ENCODE measurements at regions not wholly inside any gene's neighbourhood (a gene's known extent, or its start where the extent isn't known, plus 50 kb on each side); places are given as distances from the start of the nearest gene placed in this dataset.

GRCh38 chr17:33838281-33838680, 416.8 kb upstream of the CCL2 start:
- no peak for TF ChIP-seq TAF1 (IDR thresholded peaks at IDR 0.05; ENCODE audit: low read depth)
- TF ChIP-seq, protein P1, sequence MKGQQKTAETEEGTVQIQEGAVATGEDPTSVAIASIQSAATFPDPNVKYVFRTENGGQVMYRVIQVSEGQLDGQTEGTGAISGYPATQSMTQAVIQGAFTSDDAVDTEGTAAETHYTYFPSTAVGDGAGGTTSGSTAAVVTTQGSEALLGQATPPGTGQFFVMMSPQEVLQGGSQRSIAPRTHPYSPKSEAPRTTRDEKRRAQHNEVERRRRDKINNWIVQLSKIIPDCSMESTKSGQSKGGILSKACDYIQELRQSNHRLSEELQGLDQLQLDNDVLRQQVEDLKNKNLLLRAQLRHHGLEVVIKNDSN (IDR thresholded peaks at IDR 0.05) = no peak
- TF ChIP-seq FOXM1 (IDR thresholded peaks at IDR 0.05; ENCODE audit: borderline replicate concordance, low read depth) = no peak
- TF ChIP-seq, protein P2, sequence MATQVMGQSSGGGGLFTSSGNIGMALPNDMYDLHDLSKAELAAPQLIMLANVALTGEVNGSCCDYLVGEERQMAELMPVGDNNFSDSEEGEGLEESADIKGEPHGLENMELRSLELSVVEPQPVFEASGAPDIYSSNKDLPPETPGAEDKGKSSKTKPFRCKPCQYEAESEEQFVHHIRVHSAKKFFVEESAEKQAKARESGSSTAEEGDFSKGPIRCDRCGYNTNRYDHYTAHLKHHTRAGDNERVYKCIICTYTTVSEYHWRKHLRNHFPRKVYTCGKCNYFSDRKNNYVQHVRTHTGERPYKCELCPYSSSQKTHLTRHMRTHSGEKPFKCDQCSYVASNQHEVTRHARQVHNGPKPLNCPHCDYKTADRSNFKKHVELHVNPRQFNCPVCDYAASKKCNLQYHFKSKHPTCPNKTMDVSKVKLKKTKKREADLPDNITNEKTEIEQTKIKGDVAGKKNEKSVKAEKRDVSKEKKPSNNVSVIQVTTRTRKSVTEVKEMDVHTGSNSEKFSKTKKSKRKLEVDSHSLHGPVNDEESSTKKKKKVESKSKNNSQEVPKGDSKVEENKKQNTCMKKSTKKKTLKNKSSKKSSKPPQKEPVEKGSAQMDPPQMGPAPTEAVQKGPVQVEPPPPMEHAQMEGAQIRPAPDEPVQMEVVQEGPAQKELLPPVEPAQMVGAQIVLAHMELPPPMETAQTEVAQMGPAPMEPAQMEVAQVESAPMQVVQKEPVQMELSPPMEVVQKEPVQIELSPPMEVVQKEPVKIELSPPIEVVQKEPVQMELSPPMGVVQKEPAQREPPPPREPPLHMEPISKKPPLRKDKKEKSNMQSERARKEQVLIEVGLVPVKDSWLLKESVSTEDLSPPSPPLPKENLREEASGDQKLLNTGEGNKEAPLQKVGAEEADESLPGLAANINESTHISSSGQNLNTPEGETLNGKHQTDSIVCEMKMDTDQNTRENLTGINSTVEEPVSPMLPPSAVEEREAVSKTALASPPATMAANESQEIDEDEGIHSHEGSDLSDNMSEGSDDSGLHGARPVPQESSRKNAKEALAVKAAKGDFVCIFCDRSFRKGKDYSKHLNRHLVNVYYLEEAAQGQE (IDR thresholded peaks at IDR 0.05; ENCODE audit: low read depth) = no peak
- TF ChIP-seq, protein P3, sequence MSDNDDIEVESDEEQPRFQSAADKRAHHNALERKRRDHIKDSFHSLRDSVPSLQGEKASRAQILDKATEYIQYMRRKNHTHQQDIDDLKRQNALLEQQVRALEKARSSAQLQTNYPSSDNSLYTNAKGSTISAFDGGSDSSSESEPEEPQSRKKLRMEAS (IDR thresholded peaks at IDR 0.05) = no peak
- TF ChIP-seq CREB1 (IDR thresholded peaks at IDR 0.05; ENCODE audit: low read depth) = no peak
- TF ChIP-seq TEAD4 (IDR thresholded peaks at IDR 0.05) = no peak
- no peak for TF ChIP-seq NFIC (IDR thresholded peaks at IDR 0.05)
- TF ChIP-seq EP300 (IDR thresholded peaks at IDR 0.05; ENCODE audit: borderline replicate concordance) = no peak
- TF ChIP-seq CEBPB (IDR thresholded peaks at IDR 0.05) = no peak
- TF ChIP-seq TCF12 (IDR thresholded peaks at IDR 0.05; ENCODE audit: low read depth) = no peak
- TF ChIP-seq EGR1 (IDR thresholded peaks at IDR 0.05) = no peak
- no peak for TF ChIP-seq YY1 (IDR thresholded peaks at IDR 0.05; ENCODE audit: low read depth)
- no peak for TF ChIP-seq ZBTB7A (IDR thresholded peaks at IDR 0.05; ENCODE audit: low read depth)
- no peak for TF ChIP-seq RAD21 (IDR thresholded peaks at IDR 0.05; ENCODE audit: low read depth)

DNA sequence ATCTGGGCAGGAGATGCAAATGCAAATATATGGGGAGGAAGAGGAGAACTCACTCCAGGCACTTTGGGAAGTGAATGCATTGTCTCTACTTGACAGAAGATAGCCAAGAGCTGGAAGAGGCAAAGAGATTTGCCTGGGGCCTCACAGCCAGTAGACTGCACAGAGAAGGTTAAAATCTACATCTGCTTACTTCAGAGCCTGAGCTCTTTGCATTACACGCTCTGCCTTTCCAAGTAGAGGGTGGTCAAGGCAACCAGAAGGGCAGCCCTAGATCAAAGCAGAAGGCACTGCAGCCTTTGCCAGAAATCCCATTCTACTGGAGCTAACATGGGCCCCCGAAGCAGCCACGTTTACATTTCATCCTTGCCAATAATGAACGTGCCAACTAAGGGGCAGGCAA, 407.2 kb upstream of the CCL2 start:
- TF ChIP-seq, protein P2 (IDR thresholded peaks at IDR 0.05; ENCODE audit: low read depth) = no peak
- TF ChIP-seq, protein P1 (IDR thresholded peaks at IDR 0.05) = no peak
- TF ChIP-seq, protein P3 (IDR thresholded peaks at IDR 0.05) = no peak
- TF ChIP-seq EP300 (IDR thresholded peaks at IDR 0.05; ENCODE audit: borderline replicate concordance) = no peak
- TF ChIP-seq TAF1 (IDR thresholded peaks at IDR 0.05; ENCODE audit: low read depth) = no peak
- no peak for TF ChIP-seq YY1 (IDR thresholded peaks at IDR 0.05; ENCODE audit: low read depth)
- no peak for TF ChIP-seq RAD21 (IDR thresholded peaks at IDR 0.05; ENCODE audit: low read depth)
- TF ChIP-seq TEAD4 (IDR thresholded peaks at IDR 0.05) = no peak
- TF ChIP-seq ZBTB7A (IDR thresholded peaks at IDR 0.05; ENCODE audit: low read depth) = no peak
- TF ChIP-seq CEBPB (IDR thresholded peaks at IDR 0.05) = no peak
- TF ChIP-seq NFIC (IDR thresholded peaks at IDR 0.05) = no peak
- no peak for TF ChIP-seq FOXM1 (IDR thresholded peaks at IDR 0.05; ENCODE audit: borderline replicate concordance, low read depth)

GRCh38 chr17:33848433-33848832, 406.7 kb upstream of the CCL2 start:
- TF ChIP-seq YY1 (IDR thresholded peaks at IDR 0.05; ENCODE audit: low read depth) = no peak
- TF ChIP-seq, protein P1 (IDR thresholded peaks at IDR 0.05) = no peak
- TF ChIP-seq CREB1 (IDR thresholded peaks at IDR 0.05; ENCODE audit: low read depth) = no peak
- TF ChIP-seq TCF12 (IDR thresholded peaks at IDR 0.05; ENCODE audit: low read depth) = no peak
- TF ChIP-seq, protein P3 (IDR thresholded peaks at IDR 0.05) = no peak
- TF ChIP-seq NFIC (IDR thresholded peaks at IDR 0.05) = no peak
- TF ChIP-seq EP300 (IDR thresholded peaks at IDR 0.05; ENCODE audit: borderline replicate concordance) = no peak
- TF ChIP-seq, protein P2 (IDR thresholded peaks at IDR 0.05; ENCODE audit: low read depth) = no peak
- TF ChIP-seq TEAD4 (IDR thresholded peaks at IDR 0.05) = no peak
- no peak for TF ChIP-seq FOXM1 (IDR thresholded peaks at IDR 0.05; ENCODE audit: borderline replicate concordance, low read depth)
- no peak for TF ChIP-seq EGR1 (IDR thresholded peaks at IDR 0.05)
- no peak for TF ChIP-seq TAF1 (IDR thresholded peaks at IDR 0.05; ENCODE audit: low read depth)
- TF ChIP-seq ZBTB7A (IDR thresholded peaks at IDR 0.05; ENCODE audit: low read depth) = no peak
- no peak for TF ChIP-seq CEBPB (IDR thresholded peaks at IDR 0.05)
- TF ChIP-seq RAD21 (IDR thresholded peaks at IDR 0.05; ENCODE audit: low read depth) = no peak

All from Ishikawa (cell line).